ENCODE measurements at regions not wholly inside any gene's neighbourhood (a gene's known extent, or its start where the extent isn't known, plus 50 kb on each side); places are given as distances from the start of the nearest gene placed in this dataset.

DNA sequence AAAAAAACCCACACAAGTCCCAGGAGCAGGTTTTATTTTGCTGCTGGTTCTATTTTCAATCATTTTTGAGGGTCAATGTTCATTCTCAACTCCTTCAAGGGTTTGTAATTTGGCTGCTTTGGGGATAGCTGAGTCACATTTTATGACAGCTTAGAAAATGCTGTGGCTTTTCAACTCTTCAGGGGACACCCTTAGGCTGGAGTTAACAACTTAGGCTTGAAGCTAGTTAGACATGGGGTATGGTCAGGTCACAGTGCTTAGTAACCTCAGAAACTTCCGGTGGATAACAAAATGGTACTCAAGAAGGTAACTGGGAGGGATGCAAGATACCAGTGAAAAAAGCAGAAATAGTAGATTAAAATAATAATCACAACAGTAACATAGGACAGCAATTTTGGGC lies 308.8 kb downstream of the HHIPL2 start:
- Histone ChIP-seq H3K9me3 (ENCODE audit: control insufficient read depth, low read length) (no peaks in the 10 kb centered on the region), H3K36me3 (ENCODE audit: control insufficient read depth in 1 of 2, insufficient read depth in 2 of 2, low read length in 1 of 2) (no peaks in the 10 kb centered on the region), H3K4me3 (ENCODE audit: low read length in 2 of 2) (no peak overlapping the region), H3K27ac (ENCODE audit: low read depth in 1 of 2, low read length in 2 of 2) (no peak overlapping the region), H3K27me3 (ENCODE audit: control insufficient read depth in 1 of 2, insufficient read depth in 2 of 2, low read length in 1 of 2) (no peaks in the 10 kb centered on the region), H3K4me1 (ENCODE audit: control insufficient read depth in 1 of 2, insufficient read depth in 2 of 2, low read length in 2 of 2) (no peaks in the 10 kb centered on the region)
- 94 to 100% methylated on average over 1 of the region's 1 CpG for WGBS, 2 donors
- intact Hi-C loops (cut with DNase I), result no loop called here
- no peak for DNase-seq
- ATAC-seq (ENCODE audit: low FRiP score), result no peak

DNA sequence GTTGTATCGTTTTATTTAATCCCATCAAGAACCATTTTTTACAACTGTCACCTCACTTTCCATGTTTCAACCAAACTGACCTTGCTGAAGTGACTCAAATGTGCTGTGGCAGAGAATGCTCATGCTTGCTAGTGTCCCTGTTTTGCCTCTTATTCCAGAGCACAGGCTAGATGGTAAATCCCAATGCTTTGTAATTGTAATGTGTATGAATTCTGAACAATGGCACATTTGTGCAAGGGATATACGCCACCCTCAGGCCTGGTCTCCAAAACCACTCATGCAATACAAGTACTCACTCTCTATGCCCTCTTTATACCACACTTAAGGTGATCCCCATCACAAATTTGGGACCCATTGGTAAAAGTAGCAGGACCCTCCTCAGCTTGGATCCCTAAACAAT lies 313.6 kb downstream of the HHIPL2 start:
- H3K27ac ChIP-seq (ENCODE audit: low read depth in 1 of 2, low read length in 2 of 2), result no peak overlapping the region
- intact Hi-C loops (cut with DNase I), result no loop called here
- H3K9me3 ChIP-seq (ENCODE audit: control insufficient read depth, low read length), result no peaks in the 10 kb centered on the region
- ATAC-seq (ENCODE audit: low FRiP score), result no peak
- no peaks in the 10 kb centered on the region for H3K27me3 ChIP-seq (ENCODE audit: control insufficient read depth in 1 of 2, insufficient read depth in 2 of 2, low read length in 1 of 2)
- 77 to 88% methylated on average over 2 of the region's 2 CpGs for WGBS, 2 donors
- H3K4me1 ChIP-seq (ENCODE audit: control insufficient read depth in 1 of 2, insufficient read depth in 2 of 2, low read length in 2 of 2), result no peaks in the 10 kb centered on the region
- no peak overlapping the region for H3K4me3 ChIP-seq (ENCODE audit: low read length in 2 of 2)
- DNase-seq, result no peak
- no peaks in the 10 kb centered on the region for H3K36me3 ChIP-seq (ENCODE audit: control insufficient read depth in 1 of 2, insufficient read depth in 2 of 2, low read length in 1 of 2)

DNA sequence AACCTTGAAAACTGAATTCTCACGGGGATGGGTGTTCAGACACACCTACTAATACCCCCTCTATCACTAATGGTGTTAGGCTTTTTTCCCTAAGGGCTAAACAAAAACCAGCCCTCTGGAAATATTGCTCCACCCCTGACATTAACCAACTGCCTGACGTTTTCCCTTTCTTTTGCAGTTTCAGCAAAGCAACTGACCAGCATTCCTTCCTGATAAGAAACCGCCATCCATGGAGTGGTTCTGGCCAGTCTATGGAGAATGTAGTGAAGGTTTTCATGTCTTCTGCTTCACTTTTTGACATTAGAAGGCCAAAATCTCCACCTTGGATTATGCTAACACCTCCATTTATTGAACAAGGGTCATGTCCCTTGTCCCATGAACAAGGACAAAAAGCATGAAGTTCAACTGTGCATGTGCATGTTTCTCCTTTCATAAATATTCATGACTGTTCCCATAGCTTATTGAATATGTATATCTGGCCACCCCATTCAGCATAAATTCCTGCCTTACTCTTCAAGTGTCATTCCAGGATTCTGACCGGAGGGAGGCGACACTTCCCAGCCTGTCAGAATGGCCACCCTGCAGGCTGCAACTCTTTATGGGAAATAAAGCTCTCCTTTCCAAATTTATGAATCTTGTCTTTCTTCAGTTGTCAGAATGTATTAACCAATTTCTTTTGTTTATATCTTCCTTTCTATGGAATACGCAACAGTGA lies 314.3 kb downstream of the HHIPL2 start:
- Histone ChIP-seq H3K27ac (ENCODE audit: low read depth in 1 of 2, low read length in 2 of 2) (no peak overlapping the region), H3K36me3 (ENCODE audit: control insufficient read depth in 1 of 2, insufficient read depth in 2 of 2, low read length in 1 of 2) (no peaks in the 10 kb centered on the region), H3K4me1 (ENCODE audit: control insufficient read depth in 1 of 2, insufficient read depth in 2 of 2, low read length in 2 of 2) (no peaks in the 10 kb centered on the region), H3K27me3 (ENCODE audit: control insufficient read depth in 1 of 2, insufficient read depth in 2 of 2, low read length in 1 of 2) (no peaks in the 10 kb centered on the region), H3K4me3 (ENCODE audit: low read length in 2 of 2) (no peak overlapping the region), H3K9me3 (ENCODE audit: control insufficient read depth, low read length) (no peaks in the 10 kb centered on the region)
- DNase-seq (no peak), ATAC-seq (ENCODE audit: low FRiP score) (no peak)
- intact Hi-C loops (cut with DNase I), result no loop called here
- WGBS, 2 donors, result 51% methylated on average over 6 of the region's 6 CpGs

DNA sequence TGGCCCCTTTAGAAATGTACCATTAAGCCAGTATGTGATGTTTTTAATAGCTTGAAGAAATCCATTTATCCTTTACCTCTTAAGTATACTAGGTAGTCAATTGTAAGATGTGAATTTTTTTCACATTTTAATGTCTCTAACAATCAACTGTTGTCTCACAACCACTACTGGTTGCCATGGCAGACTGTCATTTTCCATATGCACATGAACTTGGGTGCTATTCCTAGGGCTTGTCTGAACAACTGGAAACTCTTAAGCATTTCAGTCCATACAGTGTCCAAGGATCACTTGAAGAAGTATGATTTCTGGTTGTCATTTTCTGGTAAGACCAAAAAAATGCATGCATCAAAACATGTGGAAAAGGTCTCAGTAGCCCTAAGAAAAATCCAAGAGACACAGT lies 315.1 kb downstream of the HHIPL2 start:
- Histone ChIP-seq H3K4me3 (ENCODE audit: low read length in 2 of 2) (no peak overlapping the region), H3K9me3 (ENCODE audit: control insufficient read depth, low read length) (no peaks in the 10 kb centered on the region), H3K4me1 (ENCODE audit: control insufficient read depth in 1 of 2, insufficient read depth in 2 of 2, low read length in 2 of 2) (no peaks in the 10 kb centered on the region), H3K27ac (ENCODE audit: low read depth in 1 of 2, low read length in 2 of 2) (no peak overlapping the region), H3K27me3 (ENCODE audit: control insufficient read depth in 1 of 2, insufficient read depth in 2 of 2, low read length in 1 of 2) (no peaks in the 10 kb centered on the region), H3K36me3 (ENCODE audit: control insufficient read depth in 1 of 2, insufficient read depth in 2 of 2, low read length in 1 of 2) (no peaks in the 10 kb centered on the region)
- DNase-seq (no peak), ATAC-seq (ENCODE audit: low FRiP score) (no peak)
- intact Hi-C loops (cut with DNase I), result no loop called here

DNA sequence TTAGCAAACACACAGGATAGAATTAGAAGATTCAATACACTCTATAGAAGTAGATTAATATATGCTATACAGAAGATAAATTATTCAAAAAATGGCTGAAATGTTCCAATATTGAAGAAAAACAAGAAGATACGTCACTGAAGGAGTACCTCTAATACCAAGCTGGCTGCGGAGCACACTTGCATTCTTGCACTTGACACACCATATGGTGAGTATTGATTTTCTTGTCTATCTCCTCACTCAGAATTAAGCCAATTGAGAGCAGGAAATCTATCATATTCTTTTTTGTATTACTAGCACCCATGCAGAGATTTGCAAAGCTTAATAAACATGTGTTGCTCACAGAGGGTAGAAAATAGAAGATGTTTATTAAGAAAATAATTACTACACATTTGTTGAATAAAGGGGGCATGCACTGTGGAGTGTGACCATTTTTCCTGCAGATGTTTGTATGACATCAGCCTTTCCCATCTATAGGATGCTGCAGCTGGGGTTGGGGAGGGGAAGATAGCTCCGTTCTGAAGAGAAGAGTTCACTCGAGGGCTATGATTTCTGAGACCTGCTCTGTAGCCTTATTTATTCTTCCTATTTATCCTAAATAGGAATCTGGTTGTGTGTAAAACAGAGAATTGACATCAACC lies 318.1 kb downstream of the HHIPL2 start:
- no peak for DNase-seq
- Histone ChIP-seq H3K4me3 (ENCODE audit: low read length in 2 of 2) (no peak overlapping the region), H3K27me3 (ENCODE audit: control insufficient read depth in 1 of 2, insufficient read depth in 2 of 2, low read length in 1 of 2) (no peaks in the 10 kb centered on the region), H3K9me3 (ENCODE audit: control insufficient read depth, low read length) (no peaks in the 10 kb centered on the region), H3K36me3 (ENCODE audit: control insufficient read depth in 1 of 2, insufficient read depth in 2 of 2, low read length in 1 of 2) (no peaks in the 10 kb centered on the region), H3K27ac (ENCODE audit: low read depth in 1 of 2, low read length in 2 of 2) (no peak overlapping the region), H3K4me1 (ENCODE audit: control insufficient read depth in 1 of 2, insufficient read depth in 2 of 2, low read length in 2 of 2) (no peaks in the 10 kb centered on the region)
- intact Hi-C loops (cut with DNase I), result no loop called here
- no peak for ATAC-seq (ENCODE audit: low FRiP score)
- WGBS, 2 donors, result 55 to 63% methylated on average over 4 of the region's 4 CpGs

DNA sequence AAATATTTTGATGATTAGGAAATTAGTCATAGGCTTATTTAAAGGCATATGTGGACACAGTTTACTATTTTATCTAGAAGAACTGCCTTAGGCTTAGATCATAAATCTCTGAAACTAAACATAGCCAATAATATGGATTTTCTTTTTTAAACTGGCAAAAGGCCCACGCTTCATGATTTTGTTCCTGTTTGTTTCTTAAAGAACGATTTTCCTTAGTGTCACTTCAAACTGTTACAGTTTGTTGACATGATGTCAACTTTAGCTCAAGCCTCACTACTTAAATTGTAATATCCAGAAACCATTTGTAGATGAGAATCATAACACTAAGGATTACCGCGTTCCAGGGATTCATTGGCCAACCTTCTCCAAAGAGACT lies 322.6 kb downstream of the HHIPL2 start:
- no peak for ATAC-seq (ENCODE audit: low FRiP score)
- no peaks in the 10 kb centered on the region for H3K36me3 ChIP-seq (ENCODE audit: control insufficient read depth in 1 of 2, insufficient read depth in 2 of 2, low read length in 1 of 2)
- H3K4me3 ChIP-seq (ENCODE audit: low read length in 2 of 2), result no peak overlapping the region
- H3K9me3 ChIP-seq (ENCODE audit: control insufficient read depth, low read length), result no peaks in the 10 kb centered on the region
- 60 to 61% methylated on average over 4 of the region's 4 CpGs for WGBS, 2 donors
- no peak overlapping the region for H3K27ac ChIP-seq (ENCODE audit: low read depth in 1 of 2, low read length in 2 of 2)
- H3K27me3 ChIP-seq (ENCODE audit: control insufficient read depth in 1 of 2, insufficient read depth in 2 of 2, low read length in 1 of 2), result no peaks in the 10 kb centered on the region
- intact Hi-C loops (cut with DNase I), result no loop called here
- no peaks in the 10 kb centered on the region for H3K4me1 ChIP-seq (ENCODE audit: control insufficient read depth in 1 of 2, insufficient read depth in 2 of 2, low read length in 2 of 2)
- DNase-seq, result no peak

DNA sequence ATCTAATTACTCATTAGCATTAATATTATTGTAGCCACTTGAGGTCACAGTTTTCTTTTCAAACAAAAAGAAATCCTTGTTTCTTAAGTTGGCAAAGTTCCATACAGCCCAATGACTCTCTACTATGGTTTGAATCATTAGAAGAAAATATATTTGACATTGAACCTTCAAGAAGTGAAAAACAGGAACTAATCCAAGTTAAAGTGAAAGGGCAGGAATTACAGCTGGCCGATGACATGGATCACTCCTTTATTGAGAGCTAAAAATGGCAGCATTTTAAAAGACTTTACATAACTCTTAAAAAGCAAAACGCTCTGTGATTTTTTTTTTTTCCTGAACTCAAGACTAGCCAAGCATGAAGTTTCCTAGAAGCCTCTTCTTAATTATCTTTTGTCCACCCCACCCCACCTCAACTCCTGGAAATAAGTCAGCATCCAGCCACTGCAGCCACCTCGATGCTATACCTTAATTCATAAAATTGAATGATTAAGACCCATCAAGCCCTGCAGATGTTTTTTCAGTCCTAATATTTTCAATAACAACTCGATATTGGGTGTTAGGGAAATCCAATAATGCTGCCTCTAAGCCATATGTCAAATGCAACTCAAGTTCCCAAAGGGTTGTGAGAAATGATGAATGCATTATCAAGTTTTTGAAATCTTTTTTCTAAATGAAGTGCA lies 323.1 kb downstream of the HHIPL2 start:
- intact Hi-C loops (cut with DNase I), result no loop called here
- DNase-seq (no peak), ATAC-seq (ENCODE audit: low FRiP score) (no peak)
- no peaks in the 10 kb centered on the region for H3K36me3 ChIP-seq (ENCODE audit: control insufficient read depth in 1 of 2, insufficient read depth in 2 of 2, low read length in 1 of 2)
- H3K27me3 ChIP-seq (ENCODE audit: control insufficient read depth in 1 of 2, insufficient read depth in 2 of 2, low read length in 1 of 2), result no peaks in the 10 kb centered on the region
- no peaks in the 10 kb centered on the region for H3K4me1 ChIP-seq (ENCODE audit: control insufficient read depth in 1 of 2, insufficient read depth in 2 of 2, low read length in 2 of 2)
- WGBS, 2 donors, result 40 to 43% methylated on average over 4 of the region's 4 CpGs
- no peak overlapping the region for H3K4me3 ChIP-seq (ENCODE audit: low read length in 2 of 2)
- no peak overlapping the region for H3K27ac ChIP-seq (ENCODE audit: low read depth in 1 of 2, low read length in 2 of 2)
- no peaks in the 10 kb centered on the region for H3K9me3 ChIP-seq (ENCODE audit: control insufficient read depth, low read length)

DNA sequence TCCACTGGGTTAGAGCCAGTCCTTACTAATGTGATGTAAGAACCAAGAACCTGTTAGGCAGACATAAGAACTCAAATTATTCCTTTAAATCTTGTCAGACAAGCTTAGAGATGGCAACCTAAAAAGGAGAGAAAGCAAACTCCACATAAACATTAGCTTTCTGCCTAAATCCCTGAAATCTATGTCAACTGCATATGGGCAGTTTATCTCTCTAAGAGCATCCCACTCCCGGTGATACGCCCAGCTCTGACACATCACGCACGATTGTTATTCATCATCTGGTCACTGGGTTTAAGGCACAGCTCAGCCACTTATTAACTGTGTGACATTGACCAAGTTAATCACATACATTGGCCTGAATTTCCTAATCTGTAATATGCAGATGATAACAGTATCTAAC lies 323.7 kb downstream of the HHIPL2 start:
- no peak overlapping the region for H3K4me3 ChIP-seq (ENCODE audit: low read length in 2 of 2)
- ATAC-seq (ENCODE audit: low FRiP score), result no peak
- H3K27ac ChIP-seq (ENCODE audit: low read depth in 1 of 2, low read length in 2 of 2), result no peak overlapping the region
- no peaks in the 10 kb centered on the region for H3K9me3 ChIP-seq (ENCODE audit: control insufficient read depth, low read length)
- H3K36me3 ChIP-seq (ENCODE audit: control insufficient read depth in 1 of 2, insufficient read depth in 2 of 2, low read length in 1 of 2), result no peaks in the 10 kb centered on the region
- no peaks in the 10 kb centered on the region for H3K27me3 ChIP-seq (ENCODE audit: control insufficient read depth in 1 of 2, insufficient read depth in 2 of 2, low read length in 1 of 2)
- 74 to 84% methylated on average over 4 of the region's 4 CpGs for WGBS, 2 donors
- intact Hi-C loops (cut with DNase I), result no loop called here
- DNase-seq, result no peak
- H3K4me1 ChIP-seq (ENCODE audit: control insufficient read depth in 1 of 2, insufficient read depth in 2 of 2, low read length in 2 of 2), result no peaks in the 10 kb centered on the region

DNA sequence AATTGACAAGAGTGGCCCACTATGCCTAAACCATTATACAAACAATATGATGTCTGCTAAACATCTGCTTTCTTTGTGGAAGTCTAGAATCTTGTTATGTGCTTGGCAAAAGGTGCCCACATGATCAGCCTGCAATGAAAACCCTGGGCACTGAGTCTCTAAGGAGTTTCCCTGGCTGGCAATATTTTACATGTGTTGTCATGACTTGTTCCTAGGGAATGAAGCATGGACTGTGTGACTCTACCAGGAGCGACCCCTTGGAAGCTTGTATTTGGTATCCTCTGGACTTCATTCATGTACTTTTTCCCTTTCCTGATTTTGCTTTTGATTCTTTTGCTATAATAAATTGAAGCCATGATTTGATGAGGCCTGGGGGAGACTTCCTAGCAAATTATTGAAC lies 324.9 kb downstream of the HHIPL2 start:
- ATAC-seq (ENCODE audit: low FRiP score), result no peak
- 42 to 51% methylated on average over 1 of the region's 1 CpG for WGBS, 2 donors
- Histone ChIP-seq H3K4me1 (ENCODE audit: control insufficient read depth in 1 of 2, insufficient read depth in 2 of 2, low read length in 2 of 2) (no peaks in the 10 kb centered on the region), H3K9me3 (ENCODE audit: control insufficient read depth, low read length) (no peaks in the 10 kb centered on the region), H3K27ac (ENCODE audit: low read depth in 1 of 2, low read length in 2 of 2) (no peak overlapping the region), H3K36me3 (ENCODE audit: control insufficient read depth in 1 of 2, insufficient read depth in 2 of 2, low read length in 1 of 2) (no peaks in the 10 kb centered on the region), H3K4me3 (ENCODE audit: low read length in 2 of 2) (no peak overlapping the region), H3K27me3 (ENCODE audit: control insufficient read depth in 1 of 2, insufficient read depth in 2 of 2, low read length in 1 of 2) (no peaks in the 10 kb centered on the region)
- intact Hi-C loops (cut with DNase I), result no loop called here
- no peak for DNase-seq
